GM23338 (cell line): ENCODE measurements at regions not wholly inside any gene's neighbourhood (a gene's known extent, or its start where the extent isn't known, plus 50 kb on each side); places are given as distances from the start of the nearest gene placed in this dataset.

Experiments
- ATAC-seq: fragments of 200-7000 bp; cut with Tn5 transposase; 3 replicates; pipeline ENCODE4 v1.9.1; 2020
- DNase-seq: peaks from one replicate; pipeline ENCODE4 v3.0.0-alpha.2; 2015; ENCODE audit warnings: low spot score
- H2AFZ ChIP-seq: fragments of 200-600 bp; sonication (generic); 2 replicates; pipeline ENCODE4 v1.8.0; 2016; ENCODE audit warnings: antibody characterized with exemption, mild to moderate bottlenecking, moderate library complexity
- H3F3A ChIP-seq: fragments of 200-600 bp; sonication (generic); replicated peaks from 2 replicates; pipeline ENCODE4 v1.8.0; 2017; ENCODE audit warnings: antibody characterized with exemption, mixed run types, low read depth
- H3K27ac ChIP-seq: fragments of 200-600 bp; sonication (generic); 2 replicates; pipeline ENCODE4 v1.6.1; 2016; ENCODE audit warnings: low read depth
- H3K27me3 ChIP-seq: fragments of 200-600 bp; sonication (generic); 2 replicates; pipeline ENCODE4 v1.8.0; 2016; ENCODE audit warnings: mild to moderate bottlenecking, mixed run types, moderate library complexity; ENCODE audit not compliant: insufficient read depth
- H3K36me3 ChIP-seq: fragments of 200-600 bp; sonication (generic); 2 replicates; pipeline ENCODE4 v1.8.0; 2016; ENCODE audit warnings: mild to moderate bottlenecking; ENCODE audit not compliant: insufficient read depth
- H3K4me1 ChIP-seq: fragments of 200-600 bp; sonication (generic); 2 replicates; pipeline ENCODE4 v1.8.0; 2016; ENCODE audit warnings: mild to moderate bottlenecking, moderate library complexity; ENCODE audit not compliant: insufficient read depth
- H3K4me2 ChIP-seq: fragments of 200-600 bp; sonication (generic); 2 replicates; pipeline ENCODE4 v1.7.1; 2017; ENCODE audit warnings: mixed run types
- H3K4me3 ChIP-seq: fragments of 200-600 bp; sonication (generic); 2 replicates; pipeline ENCODE4 v1.6.1; 2016; ENCODE audit warnings: mixed run types
- H3K79me2 ChIP-seq: fragments of 200-600 bp; sonication (generic); replicated peaks from 2 replicates; pipeline ENCODE4 v1.8.0; 2017; ENCODE audit warnings: mild to moderate bottlenecking; ENCODE audit not compliant: insufficient read depth
- H3K9me2 ChIP-seq: fragments of 200-600 bp; sonication (generic); 2 replicates; pipeline ENCODE4 v1.8.0; 2017; ENCODE audit not compliant: insufficient read depth
- H4K20me1 ChIP-seq: fragments of 200-600 bp; sonication (generic); replicated peaks from 2 replicates; pipeline ENCODE4 v1.8.0; 2017; ENCODE audit warnings: mild to moderate bottlenecking; ENCODE audit not compliant: insufficient read depth
- H3K27ac Mint-ChIP-seq: 2 replicates; pipeline ENCODE4 v1.8.0; 2020; ENCODE audit warnings: inconsistent platforms, mild to moderate bottlenecking, moderate library complexity, mixed read lengths
- H3K27me3 Mint-ChIP-seq: 3 replicates; pipeline ENCODE4 v1.8.0; 2022; ENCODE audit warnings: low read depth, mild to moderate bottlenecking, moderate library complexity, mixed read lengths, inconsistent platforms; ENCODE audit not compliant: insufficient read depth, poor library complexity
- H3K36me3 Mint-ChIP-seq: 3 replicates; pipeline ENCODE4 v1.8.0; 2021; ENCODE audit warnings: low read depth, mild to moderate bottlenecking, inconsistent platforms, moderate library complexity, mixed read lengths
- H3K4me1 Mint-ChIP-seq: 3 replicates; pipeline ENCODE4 v1.8.0; 2020; ENCODE audit warnings: mild to moderate bottlenecking, inconsistent platforms, mixed read lengths
- H3K4me3 Mint-ChIP-seq: 3 replicates; pipeline ENCODE4 v1.8.0; 2021; ENCODE audit warnings: moderate library complexity, mild to moderate bottlenecking, inconsistent platforms, mixed read lengths
- H3K9me3 Mint-ChIP-seq: 3 replicates; pipeline ENCODE4 v1.8.0; 2020; ENCODE audit warnings: moderate library complexity, mild to moderate bottlenecking, inconsistent platforms, mixed read lengths
- CREB1 ChIP-seq: fragments of 250-450 bp; sonication (Bioruptor Pico); IDR thresholded peaks from 2 replicates; pipeline ENCODE4 v1.5.0; 2020; ENCODE audit warnings: low read depth, mild to moderate bottlenecking, moderate library complexity
- EZH2 ChIP-seq: fragments of 200-600 bp; sonication (generic); IDR thresholded peaks from one replicate; pipeline ENCODE4 v1.8.0; 2017; ENCODE audit warnings: antibody characterized with exemption, mild to moderate bottlenecking, low read depth; ENCODE audit not compliant: unreplicated experiment
- NANOG ChIP-seq: IDR thresholded peaks from 2 replicates; pipeline ENCODE4 v1.6.1; 2016; ENCODE audit warnings: antibody characterized with exemption, borderline replicate concordance
- POLR2AphosphoS5 ChIP-seq: IDR thresholded peaks from 2 replicates; pipeline ENCODE4 v1.6.1; 2016; ENCODE audit warnings: antibody characterized with exemption, low read depth
- ZNF114 ChIP-seq: fragments of 250-450 bp; sonication (Bioruptor Pico); IDR thresholded peaks from 2 replicates; pipeline ENCODE4 v1.5.0; 2020; ENCODE audit warnings: mild to moderate bottlenecking, moderate library complexity
- ZNF462 ChIP-seq: fragments of 250-450 bp; sonication (Bioruptor Pico); IDR thresholded peaks from 2 replicates; pipeline ENCODE4 v1.5.0; 2020; ENCODE audit warnings: mild to moderate bottlenecking, moderate library complexity
- TF ChIP-seq, protein P1 (sequence below), 2 experiments: fragments of 200-600 bp in 1 of 2; sonication (generic) in 1 of 2; conservative IDR thresholded peaks; 2 replicates each; pipeline versions ENCODE4 v1.5.1 to v1.6.1; 2016 to 2017; ENCODE audit warnings: antibody characterized with exemption in 2 of 2, low read depth in 2 of 2, mild to moderate bottlenecking in 2 of 2, moderate library complexity in 1 of 2
- TF ChIP-seq, protein P2 (sequence below): IDR thresholded peaks from one replicate; pipeline ENCODE4 v1.6.1; 2018; ENCODE audit warnings: antibody characterized with exemption; ENCODE audit not compliant: unreplicated experiment

GRCh38 chr7:33854178-33854577 is 51.2 kb upstream of the BMPER start:
- Histone ChIP-seq H3F3A (no peaks in the 10 kb centered on the region), H3K79me2 (no peaks in the 10 kb centered on the region), H3K4me1 (no peaks in the 10 kb centered on the region), H3K4me3 (no peak overlapping the region), H3K9me2 (peaks cover 29% of the 10 kb centered on the region), H2AFZ (no peak overlapping the region), H3K27ac (no peak overlapping the region), H3K27me3 (no peaks in the 10 kb centered on the region), H4K20me1 (no peaks in the 10 kb centered on the region), H3K4me2 (no peak overlapping the region), H3K36me3 (no peaks in the 10 kb centered on the region)
- Mint-ChIP-seq H3K27ac (no peak overlapping the region), H3K36me3 (no peaks in the 10 kb centered on the region), H3K4me3 (no peak overlapping the region), H3K4me1 (no peaks in the 10 kb centered on the region), H3K27me3 (no peaks in the 10 kb centered on the region), H3K9me3 (no peaks in the 10 kb centered on the region)
- DNase-seq (no peak), ATAC-seq (no peak)
- no peak for TF ChIP-seq ZNF114 (CRISPR knock-in tag)
- TF ChIP-seq, protein P1, sequence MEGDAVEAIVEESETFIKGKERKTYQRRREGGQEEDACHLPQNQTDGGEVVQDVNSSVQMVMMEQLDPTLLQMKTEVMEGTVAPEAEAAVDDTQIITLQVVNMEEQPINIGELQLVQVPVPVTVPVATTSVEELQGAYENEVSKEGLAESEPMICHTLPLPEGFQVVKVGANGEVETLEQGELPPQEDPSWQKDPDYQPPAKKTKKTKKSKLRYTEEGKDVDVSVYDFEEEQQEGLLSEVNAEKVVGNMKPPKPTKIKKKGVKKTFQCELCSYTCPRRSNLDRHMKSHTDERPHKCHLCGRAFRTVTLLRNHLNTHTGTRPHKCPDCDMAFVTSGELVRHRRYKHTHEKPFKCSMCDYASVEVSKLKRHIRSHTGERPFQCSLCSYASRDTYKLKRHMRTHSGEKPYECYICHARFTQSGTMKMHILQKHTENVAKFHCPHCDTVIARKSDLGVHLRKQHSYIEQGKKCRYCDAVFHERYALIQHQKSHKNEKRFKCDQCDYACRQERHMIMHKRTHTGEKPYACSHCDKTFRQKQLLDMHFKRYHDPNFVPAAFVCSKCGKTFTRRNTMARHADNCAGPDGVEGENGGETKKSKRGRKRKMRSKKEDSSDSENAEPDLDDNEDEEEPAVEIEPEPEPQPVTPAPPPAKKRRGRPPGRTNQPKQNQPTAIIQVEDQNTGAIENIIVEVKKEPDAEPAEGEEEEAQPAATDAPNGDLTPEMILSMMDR (conservative IDR thresholded peaks at IDR 0.05; ENCODE audit: low read depth in 2 of 2): no peak

- no peak overlapping the region for H3K4me3 Mint-ChIP-seq
- Histone ChIP-seq H3K4me2 (no peak overlapping the region), H3K27me3 (no peaks in the 10 kb centered on the region), H3K9me2 (peaks cover 29% of the 10 kb centered on the region), H3K4me3 (no peak overlapping the region), H3K36me3 (no peaks in the 10 kb centered on the region), H2AFZ (no peak overlapping the region), H3K4me1 (no peaks in the 10 kb centered on the region), H3F3A (no peaks in the 10 kb centered on the region), H4K20me1 (no peaks in the 10 kb centered on the region), H3K27ac (no peak overlapping the region), H3K79me2 (no peaks in the 10 kb centered on the region)
- ATAC-seq: no peak
- H3K36me3 Mint-ChIP-seq: no peaks in the 10 kb centered on the region
- no peak overlapping the region for H3K27ac Mint-ChIP-seq
- H3K27me3 Mint-ChIP-seq: no peaks in the 10 kb centered on the region
- TF ChIP-seq, protein P2, sequence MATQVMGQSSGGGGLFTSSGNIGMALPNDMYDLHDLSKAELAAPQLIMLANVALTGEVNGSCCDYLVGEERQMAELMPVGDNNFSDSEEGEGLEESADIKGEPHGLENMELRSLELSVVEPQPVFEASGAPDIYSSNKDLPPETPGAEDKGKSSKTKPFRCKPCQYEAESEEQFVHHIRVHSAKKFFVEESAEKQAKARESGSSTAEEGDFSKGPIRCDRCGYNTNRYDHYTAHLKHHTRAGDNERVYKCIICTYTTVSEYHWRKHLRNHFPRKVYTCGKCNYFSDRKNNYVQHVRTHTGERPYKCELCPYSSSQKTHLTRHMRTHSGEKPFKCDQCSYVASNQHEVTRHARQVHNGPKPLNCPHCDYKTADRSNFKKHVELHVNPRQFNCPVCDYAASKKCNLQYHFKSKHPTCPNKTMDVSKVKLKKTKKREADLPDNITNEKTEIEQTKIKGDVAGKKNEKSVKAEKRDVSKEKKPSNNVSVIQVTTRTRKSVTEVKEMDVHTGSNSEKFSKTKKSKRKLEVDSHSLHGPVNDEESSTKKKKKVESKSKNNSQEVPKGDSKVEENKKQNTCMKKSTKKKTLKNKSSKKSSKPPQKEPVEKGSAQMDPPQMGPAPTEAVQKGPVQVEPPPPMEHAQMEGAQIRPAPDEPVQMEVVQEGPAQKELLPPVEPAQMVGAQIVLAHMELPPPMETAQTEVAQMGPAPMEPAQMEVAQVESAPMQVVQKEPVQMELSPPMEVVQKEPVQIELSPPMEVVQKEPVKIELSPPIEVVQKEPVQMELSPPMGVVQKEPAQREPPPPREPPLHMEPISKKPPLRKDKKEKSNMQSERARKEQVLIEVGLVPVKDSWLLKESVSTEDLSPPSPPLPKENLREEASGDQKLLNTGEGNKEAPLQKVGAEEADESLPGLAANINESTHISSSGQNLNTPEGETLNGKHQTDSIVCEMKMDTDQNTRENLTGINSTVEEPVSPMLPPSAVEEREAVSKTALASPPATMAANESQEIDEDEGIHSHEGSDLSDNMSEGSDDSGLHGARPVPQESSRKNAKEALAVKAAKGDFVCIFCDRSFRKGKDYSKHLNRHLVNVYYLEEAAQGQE: no peak
- TF ChIP-seq NANOG (no peak), ZNF462 (CRISPR knock-in tag) (no peak), POLR2AphosphoS5 (no peak), CREB1 (no peak), EZH2 (no peak)
- no peaks in the 10 kb centered on the region for H3K9me3 Mint-ChIP-seq
- DNase-seq: no peak
- no peaks in the 10 kb centered on the region for H3K4me1 Mint-ChIP-seq
Observed at GRCh38 chr7:33854801-33855350, 50.5 kb upstream of the BMPER start.
